Thyroid gland (tissue), 4 donors: ENCODE measurements at regions not wholly inside any gene's neighbourhood (a gene's known extent, or its start where the extent isn't known, plus 50 kb on each side); places are given as distances from the start of the nearest gene placed in this dataset.
"Not testable (repeated sequence)": the region's sequence is repeated elsewhere in the genome, so short reads cannot be mapped to it uniquely, and the experiment has no call there.

Source experiments
- POLR2A ChIP-seq, 2 donors: fragments of 450-650 bp; IDR thresholded peaks; one replicate each; pipeline ENCODE4 v1.6.1; 2017; ENCODE audit warnings: antibody characterized with exemption in 2 of 2, mild to moderate bottlenecking in 2 of 2, moderate library complexity in 1 of 2
- TF ChIP-seq, protein P1 (sequence below), 6 experiments: fragments of 200-600 bp in 3 of 6; fragments of 450-650 bp in 3 of 6; sonication (generic) in 3 of 6; IDR thresholded peaks; one replicate each; pipeline ENCODE4 v1.5.1; 2016 to 2019; ENCODE audit warnings: antibody characterized with exemption in 6 of 6, mild to moderate bottlenecking in 2 of 6, inconsistent platforms in 1 of 6, moderate library complexity in 1 of 6

DNA sequence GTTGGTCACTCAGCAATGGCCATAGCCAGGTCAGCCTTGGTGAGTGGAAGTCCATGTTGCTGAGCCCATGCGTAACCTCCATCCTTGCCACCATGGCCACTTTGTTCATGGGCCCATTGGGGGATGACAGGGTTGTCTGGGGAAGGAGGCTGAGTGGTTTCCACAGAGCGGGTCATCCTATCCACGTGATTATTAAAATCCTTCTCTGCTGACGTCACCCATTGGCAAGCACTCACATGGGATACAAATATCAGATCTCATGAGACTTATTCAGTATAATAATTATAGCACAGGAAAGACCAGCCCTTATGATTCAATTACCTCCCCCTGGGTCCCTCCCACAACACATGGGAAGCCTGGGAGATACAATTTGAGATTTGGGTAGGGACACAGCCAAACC is 534.8 kb downstream of the DIPK2A start:
- TF ChIP-seq, protein P1, sequence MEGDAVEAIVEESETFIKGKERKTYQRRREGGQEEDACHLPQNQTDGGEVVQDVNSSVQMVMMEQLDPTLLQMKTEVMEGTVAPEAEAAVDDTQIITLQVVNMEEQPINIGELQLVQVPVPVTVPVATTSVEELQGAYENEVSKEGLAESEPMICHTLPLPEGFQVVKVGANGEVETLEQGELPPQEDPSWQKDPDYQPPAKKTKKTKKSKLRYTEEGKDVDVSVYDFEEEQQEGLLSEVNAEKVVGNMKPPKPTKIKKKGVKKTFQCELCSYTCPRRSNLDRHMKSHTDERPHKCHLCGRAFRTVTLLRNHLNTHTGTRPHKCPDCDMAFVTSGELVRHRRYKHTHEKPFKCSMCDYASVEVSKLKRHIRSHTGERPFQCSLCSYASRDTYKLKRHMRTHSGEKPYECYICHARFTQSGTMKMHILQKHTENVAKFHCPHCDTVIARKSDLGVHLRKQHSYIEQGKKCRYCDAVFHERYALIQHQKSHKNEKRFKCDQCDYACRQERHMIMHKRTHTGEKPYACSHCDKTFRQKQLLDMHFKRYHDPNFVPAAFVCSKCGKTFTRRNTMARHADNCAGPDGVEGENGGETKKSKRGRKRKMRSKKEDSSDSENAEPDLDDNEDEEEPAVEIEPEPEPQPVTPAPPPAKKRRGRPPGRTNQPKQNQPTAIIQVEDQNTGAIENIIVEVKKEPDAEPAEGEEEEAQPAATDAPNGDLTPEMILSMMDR (IDR thresholded peaks at IDR 0.05) = not testable (repeated sequence)
- TF ChIP-seq POLR2A (IDR thresholded peaks at IDR 0.05) = not testable (repeated sequence)
